PFSK-1 (cell line): ENCODE measurements at regions not wholly inside any gene's neighbourhood (a gene's known extent, or its start where the extent isn't known, plus 50 kb on each side); places are given as distances from the start of the nearest gene placed in this dataset.

Source experiments
- FOXP2 ChIP-seq: optimal IDR thresholded peaks from 2 replicates; pipeline ENCODE3; 2011; ENCODE audit warnings: borderline replicate concordance, control low read depth, inconsistent platforms; ENCODE audit not compliant: insufficient read depth; ENCODE audit errors: extremely low read length, extremely low read depth
- POLR2AphosphoS5 ChIP-seq: IDR thresholded peaks from 2 replicates; pipeline ENCODE4 v1.6.1; 2012; ENCODE audit warnings: low read depth, mild to moderate bottlenecking, control low read depth, low read length, moderate library complexity
- REST ChIP-seq, 2 experiments: IDR thresholded peaks; 2 replicates each; pipeline versions ENCODE4 v1.6.1 to v1.8.0; 2011 to 2012; ENCODE audit warnings: low read depth in 2 of 2, low read length in 2 of 2, control low read depth in 1 of 2, inconsistent platforms in 1 of 2, mild to moderate bottlenecking in 1 of 2, moderate library complexity in 1 of 2; ENCODE audit not compliant: insufficient read depth in 1 of 2
- SIN3A ChIP-seq: IDR thresholded peaks from 2 replicates; pipeline ENCODE4 v1.6.1; 2012; ENCODE audit warnings: mild to moderate bottlenecking, low read length, moderate library complexity, borderline replicate concordance; ENCODE audit not compliant: insufficient read depth
- TAF1 ChIP-seq: IDR thresholded peaks from 2 replicates; pipeline ENCODE4 v1.6.1; 2012; ENCODE audit warnings: low read length, control low read depth, borderline replicate concordance; ENCODE audit not compliant: insufficient read depth

GRCh38 chr11:119787074-119787461 lies 58.1 kb upstream of the NECTIN1 start:
- TF ChIP-seq POLR2AphosphoS5 (no peak), SIN3A (no peak), REST (IDR thresholded peaks at IDR 0.05; ENCODE audit: insufficient read depth in 1 of 2, low read depth in 2 of 2, low read length in 2 of 2) (no peak), FOXP2 (no peak), TAF1 (no peak)

GRCh38 chr11:119786431-119787073 lies 57.6 kb upstream of the NECTIN1 start:
- TF ChIP-seq TAF1 (no peak), SIN3A (no peak), REST (IDR thresholded peaks at IDR 0.05; ENCODE audit: insufficient read depth in 1 of 2, low read depth in 2 of 2, low read length in 2 of 2) (no peak), FOXP2 (no peak), POLR2AphosphoS5 (no peak)

GRCh38 chr11:119785131-119785530 lies 56.1 kb upstream of the NECTIN1 start:
- TF ChIP-seq TAF1 (no peak), REST (IDR thresholded peaks at IDR 0.05; ENCODE audit: insufficient read depth in 1 of 2, low read depth in 2 of 2, low read length in 2 of 2) (no peak), SIN3A (no peak), POLR2AphosphoS5 (no peak), FOXP2 (no peak)

GRCh38 chr11:119784421-119784820 lies 55.4 kb upstream of the NECTIN1 start:
- TF ChIP-seq FOXP2 = no peak
- TF ChIP-seq TAF1 = no peak
- TF ChIP-seq SIN3A = no peak
- TF ChIP-seq REST (IDR thresholded peaks at IDR 0.05; ENCODE audit: insufficient read depth in 1 of 2, low read depth in 2 of 2, low read length in 2 of 2) = no peak
- no peak for TF ChIP-seq POLR2AphosphoS5

GRCh38 chr11:119783466-119784400 lies 54.7 kb upstream of the NECTIN1 start:
- TF ChIP-seq SIN3A (no peak), FOXP2 (no peak), TAF1 (no peak), POLR2AphosphoS5 (no peak), REST (IDR thresholded peaks at IDR 0.05; ENCODE audit: insufficient read depth in 1 of 2, low read depth in 2 of 2, low read length in 2 of 2) (no peak)
